ENCODE measurements at regions not wholly inside any gene's neighbourhood (a gene's known extent, or its start where the extent isn't known, plus 50 kb on each side); places are given as distances from the start of the nearest gene placed in this dataset.
"Not testable (repeated sequence)": the region's sequence is repeated elsewhere in the genome, so short reads cannot be mapped to it uniquely, and the experiment has no call there.

GRCh38 chr14:81584495-81584894 is 50.8 kb upstream of the SEL1L start:
- no peak for DNase-seq (ENCODE audit: low read depth)

DNA sequence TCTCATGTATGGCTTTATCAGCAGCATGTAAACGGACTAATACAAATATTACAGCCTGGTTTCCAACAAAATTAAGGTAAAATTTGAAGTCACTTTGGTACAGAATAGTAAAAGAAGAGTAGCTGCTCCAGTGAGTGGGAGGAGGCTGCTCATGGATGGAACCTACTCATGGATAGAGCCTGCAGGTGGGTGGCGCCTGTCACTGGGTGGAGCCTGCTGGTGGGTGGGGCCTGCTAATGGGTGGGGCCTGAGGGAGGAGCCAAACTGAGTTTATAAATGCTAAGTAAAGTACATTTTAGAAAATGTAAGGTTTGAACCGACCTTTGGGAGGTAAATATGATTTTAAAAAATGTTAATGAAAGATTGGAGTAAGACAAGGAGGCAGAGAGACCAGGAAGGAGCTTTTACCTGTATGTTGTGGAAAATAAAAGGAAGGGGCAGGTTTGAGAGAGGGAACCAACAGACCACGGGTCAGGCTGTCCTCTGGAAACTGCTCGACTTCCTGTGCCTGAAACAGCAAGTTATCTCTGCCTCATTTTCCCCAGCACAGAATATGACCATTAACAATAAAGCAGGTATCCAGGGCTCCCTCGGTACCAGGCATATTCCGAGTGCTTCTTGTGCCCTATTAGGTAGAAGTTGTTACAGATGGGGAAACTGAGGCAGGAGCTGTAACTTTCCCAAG is 55.9 kb upstream of the SEL1L start:
- no peak for DNase-seq (ENCODE audit: low read depth)

- no peak for DNase-seq (ENCODE audit: low read depth)
These were observed 57.6 kb upstream of the SEL1L start for GRCh38 chr14:81591266-81591665.

DNA sequence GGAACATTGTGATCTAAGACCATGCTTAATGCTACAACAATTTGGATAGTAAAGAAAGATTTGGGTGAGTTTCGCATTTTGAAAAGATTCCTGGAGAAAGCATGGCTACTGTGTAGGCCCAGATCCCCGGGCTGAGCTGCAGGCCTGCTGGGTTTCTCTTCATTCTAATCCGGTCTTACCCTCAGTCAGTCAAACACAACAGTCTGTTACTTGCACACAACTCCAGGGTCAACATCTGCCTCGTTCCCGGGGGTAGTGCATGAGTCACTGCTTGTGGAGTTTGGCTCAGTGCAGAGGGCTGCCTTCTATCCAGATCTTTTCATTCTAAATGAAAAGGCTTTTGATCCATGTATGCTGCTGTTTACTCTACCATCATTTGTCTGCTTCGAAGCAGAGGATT is 60.4 kb upstream of the SEL1L start:
- peak; percentile 7 for DNase-seq (ENCODE audit: low read depth)

DNA sequence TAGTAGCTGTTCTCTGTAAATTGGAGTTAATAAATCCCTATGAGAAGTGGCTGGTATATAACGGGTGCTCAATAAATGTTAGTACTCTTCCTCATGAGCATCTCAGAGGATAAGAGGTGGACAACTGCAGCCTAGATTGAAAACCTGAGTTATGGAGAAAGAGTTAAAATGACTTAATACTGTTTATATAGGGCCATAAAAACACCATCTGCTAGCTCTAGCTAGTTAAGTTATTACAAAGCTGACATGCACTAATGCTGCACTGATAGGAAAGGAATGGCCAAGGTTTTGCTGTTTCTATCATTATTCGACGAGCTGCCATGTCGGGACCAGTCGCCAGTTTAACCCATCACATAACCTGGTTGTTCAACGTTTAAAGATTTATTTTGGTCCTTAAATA is 72.0 kb upstream of the SEL1L start:
- DNase-seq (ENCODE audit: low read depth), result no peak

DNA sequence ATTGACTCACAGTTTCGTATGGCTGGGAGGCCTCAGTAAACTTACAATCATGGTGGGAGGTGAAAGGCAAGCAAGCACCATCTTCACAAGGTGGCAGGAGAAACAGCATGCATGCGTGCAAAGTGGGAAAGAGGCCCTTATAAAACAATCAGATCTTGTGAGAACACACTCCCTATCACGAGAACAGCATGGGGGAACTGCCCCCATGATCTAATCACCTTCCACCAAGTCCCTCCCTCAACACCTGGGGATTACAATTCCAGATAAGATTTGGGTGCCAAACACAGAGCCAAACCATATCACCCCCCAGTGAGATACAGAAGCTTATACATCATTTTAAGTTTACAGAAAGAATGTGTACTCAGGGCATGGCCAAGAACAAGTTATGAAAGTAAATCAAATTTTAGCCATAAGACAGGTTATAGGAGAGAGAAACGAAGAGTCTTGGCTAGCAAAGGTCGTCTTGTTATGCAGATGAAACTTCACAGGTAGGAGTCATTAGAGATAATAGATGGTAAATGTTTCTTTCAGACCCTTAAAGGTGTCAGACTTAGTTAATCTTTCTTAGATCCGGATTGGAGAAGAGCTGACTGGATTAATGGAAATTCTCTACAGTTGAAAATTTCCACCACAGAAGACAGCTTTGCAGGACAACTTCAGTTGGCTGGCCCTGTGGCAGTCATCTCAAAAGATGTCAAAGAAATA is 79.8 kb upstream of the SEL1L start:
- no peak for DNase-seq (ENCODE audit: low read depth)

DNA sequence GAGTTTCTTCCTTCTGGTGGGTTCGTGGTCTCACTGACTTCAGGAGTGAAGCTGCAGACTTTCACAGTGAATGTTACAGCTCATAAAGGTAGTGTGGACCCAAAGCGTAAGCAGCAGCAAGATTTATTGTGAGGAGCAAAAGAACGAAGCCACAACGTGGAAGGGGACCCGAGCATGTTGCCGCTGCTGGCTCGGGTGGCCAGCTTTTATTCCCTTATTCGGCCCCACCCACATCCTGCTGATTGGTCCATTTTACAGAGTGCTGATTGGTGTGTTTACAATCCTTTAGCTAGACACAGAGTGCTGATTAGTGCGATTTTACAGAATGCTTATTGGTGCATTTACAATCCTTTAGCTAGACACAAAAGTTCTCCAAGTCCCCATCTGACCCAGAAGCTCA is 80.6 kb upstream of the SEL1L start:
- DNase-seq (ENCODE audit: low read depth), result not testable (repeated sequence)

DNA sequence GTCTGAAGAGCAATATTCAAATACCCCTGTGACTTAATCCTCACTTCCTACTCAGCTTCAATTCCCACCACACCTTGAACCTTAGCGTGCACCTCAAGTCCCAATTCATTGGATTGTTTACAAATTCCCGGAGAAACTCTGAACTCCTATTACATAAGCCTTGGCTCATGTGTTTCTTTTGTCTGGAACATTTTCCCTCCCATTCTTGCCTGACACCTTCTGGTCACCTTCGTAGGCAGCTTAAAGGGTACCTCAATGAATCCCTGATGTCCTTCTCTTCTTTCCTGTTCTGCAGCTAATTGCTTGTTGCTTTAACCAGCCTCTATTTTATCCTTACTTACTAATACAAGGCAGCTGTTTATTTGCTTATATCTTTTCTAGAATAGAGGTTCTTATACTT is 85.0 kb upstream of the SEL1L start:
- DNase-seq (ENCODE audit: low read depth), result no peak

- DNase-seq (ENCODE audit: low read depth), result no peak
These were observed 86.2 kb upstream of the SEL1L start for GRCh38 chr14:81619816-81620215.

GRCh38 chr14:81623771-81624396 is 90.2 kb upstream of the SEL1L start:
- not testable (repeated sequence) for DNase-seq (ENCODE audit: low read depth)

GRCh38 chr14:81625343-81625742 is 91.7 kb upstream of the SEL1L start:
- DNase-seq (ENCODE audit: low read depth), result peak; percentile 26

- DNase-seq (ENCODE audit: low read depth), result no peak
These were observed 98.5 kb upstream of the SEL1L start for GRCh38 chr14:81632157-81632556.

- no peak for DNase-seq (ENCODE audit: low read depth)
These were observed 99.8 kb upstream of the SEL1L start for GRCh38 chr14:81633496-81633895.

- no peak for DNase-seq (ENCODE audit: low read depth)
These were observed 104.0 kb upstream of the SEL1L start for GRCh38 chr14:81637639-81638038.

GRCh38 chr14:81638656-81639280 is 105.1 kb upstream of the SEL1L start:
- DNase-seq (ENCODE audit: low read depth), result peak; percentile 35

GRCh38 chr14:81653626-81654025 is 120.0 kb upstream of the SEL1L start:
- DNase-seq (ENCODE audit: low read depth), result no peak

GRCh38 chr14:81655423-81656314 is 122.0 kb upstream of the SEL1L start:
- no peak for DNase-seq (ENCODE audit: low read depth)

- no peak for DNase-seq (ENCODE audit: low read depth)
These were observed 123.2 kb upstream of the SEL1L start for GRCh38 chr14:81656811-81657210.

GRCh38 chr14:81662066-81662465 is 128.4 kb upstream of the SEL1L start:
- no peak for DNase-seq (ENCODE audit: low read depth)

DNA sequence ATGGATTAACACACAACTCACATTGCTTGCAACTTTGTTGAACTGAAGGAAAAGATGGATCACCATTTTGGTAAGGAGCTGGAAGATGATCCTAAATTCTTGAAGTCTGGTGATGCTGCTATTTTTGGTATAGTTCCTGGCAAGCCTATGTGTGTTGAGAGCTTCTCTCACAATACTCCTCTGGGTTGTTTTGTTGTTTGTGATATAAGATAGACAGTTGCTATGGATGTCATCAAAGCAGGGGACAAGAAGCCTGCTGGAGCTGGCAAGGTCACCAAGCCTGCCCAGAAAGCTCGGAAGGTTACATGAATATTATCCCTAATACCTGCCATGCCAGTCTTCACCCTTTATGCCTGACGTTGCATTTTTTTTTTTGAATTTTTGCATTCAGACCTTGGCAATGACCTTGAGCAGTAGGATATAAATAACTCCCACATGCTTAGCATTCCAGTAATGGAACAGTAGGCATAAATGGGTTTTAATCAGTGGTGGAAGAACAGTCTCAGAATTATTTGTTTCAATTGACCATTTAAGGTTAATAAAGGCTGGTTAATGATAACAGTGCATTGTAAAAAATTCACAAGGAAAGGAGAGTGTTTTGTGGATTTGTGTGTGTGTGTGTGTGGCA is 129.0 kb upstream of the SEL1L start:
- DNase-seq (ENCODE audit: low read depth), result no peak

All from myocyte (in vitro differentiated cells).